CD14-positive monocyte (primary cell): ENCODE measurements at regions not wholly inside any gene's neighbourhood (a gene's known extent, or its start where the extent isn't known, plus 50 kb on each side); places are given as distances from the start of the nearest gene placed in this dataset.

Experiments
- DNase-seq, 3 donors: peaks; one replicate each; pipeline ENCODE4 v3.0.0-alpha.2; 2011 to 2022
- H2AFZ ChIP-seq: 2 replicates; pipeline ENCODE4 v1.6.0; 2012; ENCODE audit warnings: mild to moderate bottlenecking, low read depth, low read length, inconsistent platforms; ENCODE audit not compliant: insufficient read depth, poor library complexity, severe bottlenecking
- H3K27ac ChIP-seq, 2 donors: 1 replicate in 1 of 2; 2 replicates in 1 of 2; pipeline ENCODE4 v1.5.1; 2012 to 2013; ENCODE audit warnings: low read length in 2 of 2, control low read depth in 1 of 2, inconsistent platforms in 1 of 2, low read depth in 1 of 2, mild to moderate bottlenecking in 1 of 2
- H3K27me3 ChIP-seq, 2 donors: one replicate each; pipeline versions ENCODE4 v1.6.0 to v1.6.1; 2011 to 2013; ENCODE audit warnings: low read length in 2 of 2; ENCODE audit not compliant: control insufficient read depth in 2 of 2, insufficient read depth in 2 of 2
- H3K36me3 ChIP-seq, 2 donors: replicated peaks in 1 of 2; 1 replicate in 1 of 2; 2 replicates in 1 of 2; pipeline versions ENCODE4 v1.5.1 to v1.6.1; 2012 to 2013; ENCODE audit warnings: low read length in 2 of 2, control low read depth in 1 of 2, inconsistent platforms in 1 of 2, mild to moderate bottlenecking in 1 of 2; ENCODE audit not compliant: insufficient read depth in 2 of 2, control insufficient read depth in 1 of 2
- H3K4me1 ChIP-seq, 2 donors: 1 replicate in 1 of 2; 2 replicates in 1 of 2; pipeline versions ENCODE4 v1.5.1 to v1.6.1; 2012 to 2013; ENCODE audit warnings: low read length in 2 of 2, control low read depth in 1 of 2, inconsistent platforms in 1 of 2, mild to moderate bottlenecking in 1 of 2, moderate library complexity in 1 of 2; ENCODE audit not compliant: insufficient read depth in 2 of 2, control insufficient read depth in 1 of 2
- H3K4me2 ChIP-seq: replicated peaks from 2 replicates; pipeline ENCODE3; 2012; ENCODE audit warnings: low read length, moderate library complexity, mild to moderate bottlenecking; ENCODE audit not compliant: poor library complexity, severe bottlenecking; ENCODE audit errors: extremely low read depth
- H3K4me3 ChIP-seq, 3 experiments: fragments of 200-600 bp in 1 of 3; sonication (generic) in 1 of 3; replicated peaks in 1 of 3; 1 replicate in 2 of 3; 2 replicates in 1 of 3; pipeline ENCODE4 v1.5.1; 2011 to 2013; ENCODE audit warnings: low read length in 3 of 3, mild to moderate bottlenecking in 3 of 3, control low read depth in 2 of 3, low read depth in 2 of 3, inconsistent platforms in 1 of 3, moderate library complexity in 1 of 3
- H3K79me2 ChIP-seq: 2 replicates; pipeline ENCODE4 v1.6.0; 2012; ENCODE audit warnings: mild to moderate bottlenecking, control low read depth, inconsistent platforms, low read length, moderate library complexity; ENCODE audit not compliant: insufficient read depth
- H3K9ac ChIP-seq: 2 replicates; pipeline ENCODE4 v1.6.0; 2017; ENCODE audit warnings: low read length, mild to moderate bottlenecking; ENCODE audit not compliant: insufficient read depth, poor library complexity, severe bottlenecking
- H3K9me3 ChIP-seq, 2 donors: replicated peaks in 1 of 2; 1 replicate in 1 of 2; 2 replicates in 1 of 2; pipeline versions ENCODE4 v1.5.1 to v1.6.1; 2012 to 2013; ENCODE audit warnings: low read length in 2 of 2, control low read depth in 1 of 2; ENCODE audit not compliant: control insufficient read depth in 1 of 2, insufficient read depth in 1 of 2
- H4K20me1 ChIP-seq: 2 replicates; pipeline ENCODE4 v1.6.0; 2012; ENCODE audit warnings: mild to moderate bottlenecking, low read length, control low read depth, moderate library complexity; ENCODE audit not compliant: insufficient read depth
- H3K27ac Mint-ChIP-seq, 7 donors: one replicate each; pipeline ENCODE4 v1.8.0; 2020; ENCODE audit warnings: mild to moderate bottlenecking in 7 of 7, mixed read lengths in 7 of 7, moderate library complexity in 6 of 7, inconsistent platforms in 2 of 7
- H3K27me3 Mint-ChIP-seq, 3 donors: one replicate each; pipeline ENCODE4 v1.8.0; 2021 to 2022; ENCODE audit warnings: low read depth in 3 of 3, mild to moderate bottlenecking in 3 of 3, mixed read lengths in 3 of 3, moderate library complexity in 3 of 3, inconsistent platforms in 1 of 3
- H3K36me3 Mint-ChIP-seq, 2 donors: one replicate each; pipeline ENCODE4 v1.8.0; 2020; ENCODE audit warnings: mixed read lengths in 2 of 2, inconsistent platforms in 1 of 2, mild to moderate bottlenecking in 1 of 2
- H3K4me1 Mint-ChIP-seq: one replicate; pipeline ENCODE4 v1.8.0; 2020; ENCODE audit warnings: mild to moderate bottlenecking, mixed read lengths
- H3K4me3 Mint-ChIP-seq, 2 donors: one replicate each; pipeline ENCODE4 v1.8.0; 2020; ENCODE audit warnings: mild to moderate bottlenecking in 2 of 2, mixed read lengths in 2 of 2, moderate library complexity in 1 of 2
- H3K9me3 Mint-ChIP-seq, 7 donors: one replicate each; pipeline ENCODE4 v1.8.0; 2020 to 2022; ENCODE audit warnings: mixed read lengths in 7 of 7, mild to moderate bottlenecking in 6 of 7, moderate library complexity in 6 of 7, inconsistent platforms in 2 of 7
- CTCF ChIP-seq: fragments of 200-600 bp; IDR thresholded peaks from one replicate; pipeline ENCODE4 v1.8.0; 2022; ENCODE audit warnings: antibody characterized with exemption, mild to moderate bottlenecking
- WGBS: methylation state at CpG from one replicate; pipeline ENCODE4 v1.1.5; 2013; ENCODE audit warnings: missing lambda C conversion rate; ENCODE audit not compliant: insufficient coverage; 5-methylcytosine and 5-hydroxymethylcytosine counted together
- intact Hi-C, 2 donors: fragments of 100-400 bp; cut with micrococcal nuclease; formaldehyde crosslinking; loops; one replicate each; pipeline versions ENCODE4 v1.15.0 to v1.15.1; 2023

DNA sequence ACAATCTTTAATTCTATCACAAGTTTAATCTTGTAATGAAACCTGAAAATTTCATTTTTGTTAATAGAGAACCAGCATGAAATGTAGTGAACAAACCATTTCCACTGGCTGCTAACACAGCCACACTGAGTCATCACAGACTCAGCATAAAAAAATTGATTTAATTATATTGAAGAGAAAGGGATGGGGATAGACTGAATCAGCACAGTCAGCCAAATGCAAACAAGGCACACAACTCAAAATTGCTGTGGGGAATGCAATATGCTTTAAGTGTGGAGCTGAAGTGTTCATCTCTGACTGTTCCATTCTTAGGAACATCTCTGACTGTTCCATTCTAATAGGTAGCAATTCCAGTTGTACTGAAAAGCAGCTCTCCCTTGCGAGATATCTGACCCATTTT lies 299.8 kb downstream of the MRPL39 start:
- Histone ChIP-seq H3K79me2 (no peaks in the 10 kb centered on the region), H2AFZ (no peak overlapping the region), H3K4me2 (no peak overlapping the region), H3K27me3 (no peaks in the 10 kb centered on the region), H3K9ac (no peak overlapping the region), H3K4me3 (no peak overlapping the region), H3K4me1 (no peaks in the 10 kb centered on the region), H3K36me3 (no peaks in the 10 kb centered on the region), H3K27ac (no peak overlapping the region), H3K9me3 (peaks cover 8 to 14% of the 10 kb centered on the region in 2 donors), H4K20me1 (no peaks in the 10 kb centered on the region)
- Mint-ChIP-seq H3K27me3 (no peaks in the 10 kb centered on the region), H3K36me3 (no peaks in the 10 kb centered on the region), H3K27ac (no peak overlapping the region), H3K4me1 (no peaks in the 10 kb centered on the region), H3K4me3 (no peak overlapping the region), H3K9me3 (peaks cover 0 to 15% (median 9%) of the 10 kb centered on the region in 7 donors)
- no CpG with 5 or more reads among the region's 1 CpG for WGBS
- intact Hi-C loops = no loop called here
- no peak for DNase-seq
- no peak for TF ChIP-seq CTCF

GRCh38 chr21:25304611-25305010 lies 302.7 kb downstream of the MRPL39 start:
- peaks cover 0 to 12% (median 7%) of the 10 kb centered on the region in 7 donors for H3K9me3 Mint-ChIP-seq
- Histone ChIP-seq H3K9ac (no peak overlapping the region), H3K4me1 (no peaks in the 10 kb centered on the region), H3K79me2 (no peaks in the 10 kb centered on the region), H3K4me3 (no peak overlapping the region), H3K4me2 (no peak overlapping the region), H2AFZ (no peak overlapping the region), H3K27ac (no peak overlapping the region), H3K36me3 (no peaks in the 10 kb centered on the region), H3K9me3 (peaks cover 8 to 14% of the 10 kb centered on the region in 2 donors), H4K20me1 (no peaks in the 10 kb centered on the region), H3K27me3 (no peaks in the 10 kb centered on the region)
- no peak overlapping the region for H3K27ac Mint-ChIP-seq
- DNase-seq = no peak
- H3K36me3 Mint-ChIP-seq = no peaks in the 10 kb centered on the region
- 86% methylated on average over 3 of the region's 4 CpGs for WGBS
- no peak for TF ChIP-seq CTCF
- intact Hi-C loops = no loop called here
- no peaks in the 10 kb centered on the region for H3K27me3 Mint-ChIP-seq
- no peak overlapping the region for H3K4me3 Mint-ChIP-seq
- peaks cover 2% of the 10 kb centered on the region for H3K4me1 Mint-ChIP-seq
